Neural cell (in vitro differentiated cells): ENCODE measurements at regions not wholly inside any gene's neighbourhood (a gene's known extent, or its start where the extent isn't known, plus 50 kb on each side); places are given as distances from the start of the nearest gene placed in this dataset.

ENCODE experiments used
- H2AFZ ChIP-seq: fragments of 200-600, 300-800 bp; sonication (generic), shearing (Covaris generic); 2 replicates; pipeline ENCODE4 v1.6.0; 2014; ENCODE audit warnings: low read depth, mild to moderate bottlenecking, antibody characterized with exemption, low read length, moderate library complexity
- H3F3A ChIP-seq: fragments of 200-600 bp; shearing (Covaris generic); 2 replicates; pipeline ENCODE4 v1.6.1; 2016; ENCODE audit warnings: mild to moderate bottlenecking, moderate library complexity, mixed read lengths, antibody characterized with exemption, low read length; ENCODE audit not compliant: insufficient read depth, poor library complexity, severe bottlenecking
- H3K27ac ChIP-seq: fragments of 200-600, 300-800 bp; sonication (generic), shearing (Covaris generic); 2 replicates; pipeline ENCODE4 v1.5.1; 2014; ENCODE audit warnings: mild to moderate bottlenecking, low read length, moderate library complexity
- H3K27me3 ChIP-seq: fragments of 300-800, 200-600 bp; sonication (generic), shearing (Covaris generic); 2 replicates; pipeline ENCODE4 v1.6.0; 2014; ENCODE audit warnings: mild to moderate bottlenecking, low read depth, low read length, moderate library complexity; ENCODE audit not compliant: insufficient read depth
- H3K36me3 ChIP-seq: fragments of 300-800, 200-600 bp; sonication (generic), shearing (Covaris generic); 2 replicates; pipeline ENCODE4 v1.5.1; 2014; ENCODE audit warnings: mild to moderate bottlenecking, antibody characterized with exemption, low read length, moderate library complexity; ENCODE audit not compliant: insufficient read depth
- H3K4me2 ChIP-seq: fragments of 300-800, 200-600 bp; sonication (generic), shearing (Covaris generic); 2 replicates; pipeline ENCODE4 v1.6.0; 2014; ENCODE audit warnings: mild to moderate bottlenecking, low read length
- H3K4me3 ChIP-seq: fragments of 300-800, 200-600 bp; sonication (generic), shearing (Covaris generic); 2 replicates; pipeline ENCODE4 v1.5.1; 2014; ENCODE audit warnings: mild to moderate bottlenecking, low read length, moderate library complexity
- H3K79me2 ChIP-seq: fragments of 200-600 bp; shearing (Covaris generic); replicated peaks from 2 replicates; pipeline ENCODE4 v1.6.0; 2014; ENCODE audit warnings: mild to moderate bottlenecking, low read length, moderate library complexity; ENCODE audit not compliant: insufficient read depth
- H3K9ac ChIP-seq: fragments of 300-800, 200-600 bp; sonication (generic), shearing (Covaris generic); 2 replicates; pipeline ENCODE4 v1.6.1; 2016; ENCODE audit warnings: mild to moderate bottlenecking, low read length, mixed read lengths
- H3K9me2 ChIP-seq: fragments of 200-600 bp; shearing (Covaris generic); 2 replicates; pipeline ENCODE4 v1.6.1; 2016; ENCODE audit warnings: mild to moderate bottlenecking, low read length, mixed read lengths; ENCODE audit not compliant: insufficient read depth
- H3K9me3 ChIP-seq: fragments of 200-600, 300-800 bp; sonication (generic), shearing (Covaris generic); 2 replicates; pipeline ENCODE4 v1.6.1; 2016; ENCODE audit warnings: mild to moderate bottlenecking, mixed run types, low read length, moderate library complexity, mixed read lengths
- H4K20me1 ChIP-seq: fragments of 200-600 bp; shearing (Covaris generic); 2 replicates; pipeline ENCODE4 v1.6.1; 2016; ENCODE audit warnings: mild to moderate bottlenecking, mixed run types; ENCODE audit not compliant: insufficient read depth
- CTCF ChIP-seq: fragments of 450-650 bp; IDR thresholded peaks from 2 replicates; pipeline ENCODE4 v1.5.1; 2014; ENCODE audit warnings: antibody characterized with exemption, mild to moderate bottlenecking, moderate library complexity; ENCODE audit not compliant: poor library complexity, severe bottlenecking
- EP300 ChIP-seq: fragments of 450-650 bp; conservative IDR thresholded peaks from 2 replicates; pipeline ENCODE4 v1.6.1; 2014; ENCODE audit warnings: antibody characterized with exemption, mild to moderate bottlenecking, moderate library complexity; ENCODE audit not compliant: poor library complexity, severe bottlenecking
- EZH2 ChIP-seq: fragments of 200-600, 300-800 bp; shearing (Covaris generic), sonication (generic); IDR thresholded peaks from 2 replicates; pipeline ENCODE4 v1.6.1; 2014; ENCODE audit warnings: antibody characterized with exemption, low read length, borderline replicate concordance, mild to moderate bottlenecking; ENCODE audit not compliant: insufficient read depth, poor library complexity, severe bottlenecking
- MXI1 ChIP-seq: fragments of 450-650 bp; conservative IDR thresholded peaks from 2 replicates; pipeline ENCODE4 v1.6.1; 2014; ENCODE audit warnings: antibody characterized with exemption, mild to moderate bottlenecking; ENCODE audit not compliant: poor library complexity, severe bottlenecking
- POLR2AphosphoS5 ChIP-seq: IDR thresholded peaks from 2 replicates; pipeline ENCODE4 v1.6.1; 2012
- RAD21 ChIP-seq: fragments of 450-650 bp; conservative IDR thresholded peaks from 2 replicates; pipeline ENCODE4 v1.6.1; 2014; ENCODE audit warnings: antibody characterized with exemption, mild to moderate bottlenecking, moderate library complexity
- REST ChIP-seq: IDR thresholded peaks from 2 replicates; pipeline ENCODE4 v1.6.1; 2012; ENCODE audit warnings: borderline replicate concordance
- SMC3 ChIP-seq: fragments of 450-650 bp; conservative IDR thresholded peaks from 2 replicates; pipeline ENCODE4 v1.6.1; 2014; ENCODE audit warnings: antibody characterized with exemption, mild to moderate bottlenecking, moderate library complexity; ENCODE audit not compliant: poor library complexity
- TAF1 ChIP-seq: IDR thresholded peaks from 2 replicates; pipeline ENCODE4 v1.6.1; 2012; ENCODE audit warnings: low read depth

DNA sequence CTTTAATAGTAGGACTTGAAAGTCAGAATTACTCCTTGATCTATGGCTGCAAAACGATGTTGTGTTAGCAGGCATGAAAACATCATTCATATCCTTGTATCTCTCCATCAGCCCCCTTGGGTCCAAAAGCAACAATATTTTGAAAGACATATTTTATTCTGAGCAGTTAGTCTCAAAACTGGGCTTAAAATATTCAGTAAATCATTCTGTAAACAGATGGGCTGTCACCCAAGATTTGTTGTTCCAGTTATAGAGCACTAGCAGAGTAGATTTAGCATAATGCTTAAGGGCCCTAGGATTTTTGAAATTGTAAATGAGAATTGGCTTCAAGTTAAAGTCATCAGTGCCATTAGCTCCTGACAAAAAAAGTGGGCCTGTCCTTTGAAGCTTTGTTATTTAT lies 1565.6 kb downstream of the STIM2 start:
- no peak overlapping the region for H3K9ac ChIP-seq
- no peak overlapping the region for H3K4me2 ChIP-seq
- TF ChIP-seq TAF1 (no peak), RAD21 (no peak), MXI1 (no peak), CTCF (no peak), POLR2AphosphoS5 (no peak), EP300 (no peak), EZH2 (no peak), REST (no peak), SMC3 (no peak)
- H4K20me1 ChIP-seq = no peaks in the 10 kb centered on the region
- H3K4me3 ChIP-seq = no peak overlapping the region
- H3K36me3 ChIP-seq = no peaks in the 10 kb centered on the region
- H2AFZ ChIP-seq = no peak overlapping the region
- no peaks in the 10 kb centered on the region for H3K9me3 ChIP-seq
- H3K79me2 ChIP-seq = no peaks in the 10 kb centered on the region
- H3K27ac ChIP-seq = no peak overlapping the region
- H3K9me2 ChIP-seq = no peaks in the 10 kb centered on the region
- H3K27me3 ChIP-seq = no peaks in the 10 kb centered on the region
- no peaks in the 10 kb centered on the region for H3F3A ChIP-seq

GRCh38 chr4:28427306-28428085 lies 1566.9 kb downstream of the STIM2 start:
- no peaks in the 10 kb centered on the region for H3F3A ChIP-seq
- H3K79me2 ChIP-seq = no peaks in the 10 kb centered on the region
- H3K9ac ChIP-seq = no peak overlapping the region
- no peaks in the 10 kb centered on the region for H3K36me3 ChIP-seq
- no peak overlapping the region for H3K4me2 ChIP-seq
- H3K4me3 ChIP-seq = no peak overlapping the region
- no peaks in the 10 kb centered on the region for H4K20me1 ChIP-seq
- no peaks in the 10 kb centered on the region for H3K27me3 ChIP-seq
- no peaks in the 10 kb centered on the region for H3K9me2 ChIP-seq
- H3K9me3 ChIP-seq = no peaks in the 10 kb centered on the region
- no peak overlapping the region for H2AFZ ChIP-seq
- H3K27ac ChIP-seq = no peak overlapping the region
- TF ChIP-seq POLR2AphosphoS5 = no peak
